ENCODE measurements at regions not wholly inside any gene's neighbourhood (a gene's known extent, or its start where the extent isn't known, plus 50 kb on each side); places are given as distances from the start of the nearest gene placed in this dataset.
"Not testable (repeated sequence)": the region's sequence is repeated elsewhere in the genome, so short reads cannot be mapped to it uniquely, and the experiment has no call there.

- TF ChIP-seq, protein P1, sequence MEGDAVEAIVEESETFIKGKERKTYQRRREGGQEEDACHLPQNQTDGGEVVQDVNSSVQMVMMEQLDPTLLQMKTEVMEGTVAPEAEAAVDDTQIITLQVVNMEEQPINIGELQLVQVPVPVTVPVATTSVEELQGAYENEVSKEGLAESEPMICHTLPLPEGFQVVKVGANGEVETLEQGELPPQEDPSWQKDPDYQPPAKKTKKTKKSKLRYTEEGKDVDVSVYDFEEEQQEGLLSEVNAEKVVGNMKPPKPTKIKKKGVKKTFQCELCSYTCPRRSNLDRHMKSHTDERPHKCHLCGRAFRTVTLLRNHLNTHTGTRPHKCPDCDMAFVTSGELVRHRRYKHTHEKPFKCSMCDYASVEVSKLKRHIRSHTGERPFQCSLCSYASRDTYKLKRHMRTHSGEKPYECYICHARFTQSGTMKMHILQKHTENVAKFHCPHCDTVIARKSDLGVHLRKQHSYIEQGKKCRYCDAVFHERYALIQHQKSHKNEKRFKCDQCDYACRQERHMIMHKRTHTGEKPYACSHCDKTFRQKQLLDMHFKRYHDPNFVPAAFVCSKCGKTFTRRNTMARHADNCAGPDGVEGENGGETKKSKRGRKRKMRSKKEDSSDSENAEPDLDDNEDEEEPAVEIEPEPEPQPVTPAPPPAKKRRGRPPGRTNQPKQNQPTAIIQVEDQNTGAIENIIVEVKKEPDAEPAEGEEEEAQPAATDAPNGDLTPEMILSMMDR (IDR thresholded peaks at IDR 0.05; ENCODE audit: low read depth, low read length) = no peak
- no peak overlapping the region for H3K4me3 ChIP-seq (ENCODE audit: low read depth, low read length)
Measured at GRCh38 chr2:89850481-89850880, 1159.0 kb downstream of the RPIA start.

DNA sequence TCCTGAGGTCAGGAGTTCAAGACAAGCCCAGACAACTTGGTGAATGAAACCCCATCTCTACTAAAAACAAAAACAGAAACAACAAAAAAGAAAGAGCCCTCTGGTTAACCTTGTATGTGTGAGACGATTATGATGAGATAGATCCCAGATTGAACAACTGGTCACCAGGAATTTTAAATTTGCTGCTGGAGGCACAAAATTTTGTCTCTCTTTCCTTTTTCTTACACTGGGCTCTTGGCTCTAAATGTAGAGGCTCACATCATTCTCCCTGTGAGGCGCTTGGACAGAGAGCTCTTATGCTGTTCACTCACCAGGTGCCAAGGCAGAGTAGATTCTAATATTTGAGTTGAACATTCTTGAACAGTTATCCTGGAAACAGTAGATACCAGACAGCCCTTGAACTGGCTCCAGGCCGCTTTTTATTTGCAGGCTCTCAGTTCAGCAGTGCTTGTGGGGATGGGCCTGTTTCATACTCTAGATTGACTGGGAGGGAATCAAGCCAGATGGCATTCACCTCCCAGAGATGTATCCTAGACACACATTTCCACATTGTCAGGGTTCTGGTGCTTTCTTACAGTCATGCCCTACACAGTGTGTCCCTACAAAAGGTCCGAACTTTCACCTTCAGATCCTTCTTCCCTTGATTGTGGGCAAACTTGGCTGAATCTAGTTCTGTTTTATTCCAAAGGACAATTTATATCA lies 1159.6 kb downstream of the RPIA start:
- H3K4me3 ChIP-seq (ENCODE audit: low read depth, low read length) = no peak overlapping the region
- TF ChIP-seq, protein P1 (IDR thresholded peaks at IDR 0.05; ENCODE audit: low read depth, low read length) = no peak

GRCh38 chr2:89851583-89851905 lies 1160.1 kb downstream of the RPIA start:
- no peak overlapping the region for H3K4me3 ChIP-seq (ENCODE audit: low read depth, low read length)
- TF ChIP-seq, protein P1 (IDR thresholded peaks at IDR 0.05; ENCODE audit: low read depth, low read length) = no peak

GRCh38 chr2:89853427-89853826 lies 1162.0 kb downstream of the RPIA start:
- H3K4me3 ChIP-seq (ENCODE audit: low read depth, low read length) = not testable (repeated sequence)

- not testable (repeated sequence) for H3K4me3 ChIP-seq (ENCODE audit: low read depth, low read length)
Measured at GRCh38 chr2:89855752-89856151, 1164.3 kb downstream of the RPIA start.

DNA sequence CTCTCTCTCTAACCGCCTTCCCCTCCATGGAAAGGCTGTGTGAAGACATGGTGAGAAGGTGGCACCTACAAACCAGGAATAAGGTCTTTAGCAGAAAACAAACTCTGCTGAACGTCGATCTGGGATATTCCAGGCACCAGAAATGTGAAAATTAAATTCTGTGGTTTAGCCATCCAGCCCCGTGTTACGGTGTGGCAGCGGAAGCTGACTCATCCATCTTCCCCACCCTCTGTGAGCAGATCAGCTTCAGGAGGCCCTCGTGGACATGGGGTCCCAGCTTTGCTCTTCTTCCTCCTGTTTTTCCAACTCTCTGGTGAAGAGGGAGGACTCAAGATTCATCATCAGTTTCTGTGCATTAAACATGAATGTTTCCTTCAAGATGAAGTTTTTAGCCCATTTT lies 1164.8 kb downstream of the RPIA start:
- H3K4me3 ChIP-seq (ENCODE audit: low read depth, low read length) = not testable (repeated sequence)

- H3K4me3 ChIP-seq (ENCODE audit: low read depth, low read length) = not testable (repeated sequence)
Measured at GRCh38 chr2:89862164-89862563, 1170.7 kb downstream of the RPIA start.

- H3K4me3 ChIP-seq (ENCODE audit: low read depth, low read length) = not testable (repeated sequence)
Measured at GRCh38 chr2:89863209-89863608, 1171.7 kb downstream of the RPIA start.

- H3K4me3 ChIP-seq (ENCODE audit: low read depth, low read length) = not testable (repeated sequence)
Measured at GRCh38 chr2:89874810-89875595, 1183.5 kb downstream of the RPIA start.

DNA sequence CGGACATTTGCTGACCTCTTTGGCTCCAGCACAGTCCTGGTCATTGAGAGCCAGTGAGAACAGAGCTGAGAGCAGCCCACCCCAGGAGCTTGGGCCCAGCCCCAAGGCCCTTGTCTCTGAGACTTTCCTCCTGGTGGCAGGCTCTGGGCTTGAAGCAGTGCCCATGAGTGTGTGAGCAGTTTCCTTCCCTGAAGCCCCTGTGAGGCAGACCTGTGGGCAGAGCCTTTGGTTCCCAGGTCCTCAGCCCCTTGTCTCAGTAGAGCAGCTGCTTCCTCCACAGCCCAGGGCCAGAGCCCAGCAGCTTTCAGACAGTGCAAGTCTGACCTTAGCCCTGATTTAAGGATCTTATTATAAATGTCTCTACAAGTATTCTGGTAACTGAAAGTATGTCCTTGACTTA lies 1185.0 kb downstream of the RPIA start:
- not testable (repeated sequence) for H3K4me3 ChIP-seq (ENCODE audit: low read depth, low read length)

DNA sequence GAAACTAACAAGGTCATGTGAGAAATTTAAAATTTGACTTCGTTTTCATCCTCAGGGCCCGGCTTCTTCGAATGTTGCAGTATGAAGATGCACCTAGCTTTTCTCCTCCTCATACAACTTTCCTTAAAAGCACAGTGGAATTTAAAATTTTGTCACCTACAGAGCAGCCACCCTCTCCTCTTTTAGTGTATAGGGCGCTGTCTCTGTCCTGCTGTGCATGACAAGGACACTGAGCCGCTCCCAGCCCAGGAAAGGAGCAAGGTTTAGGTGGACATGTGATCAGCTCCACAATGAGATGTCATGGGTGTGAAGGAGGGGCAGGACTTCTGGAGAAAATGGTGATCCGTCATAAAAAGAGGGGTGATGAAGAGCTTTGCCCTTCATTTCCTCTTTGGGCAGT lies 1185.4 kb downstream of the RPIA start:
- H3K4me3 ChIP-seq (ENCODE audit: low read depth, low read length) = not testable (repeated sequence)

- H3K4me3 ChIP-seq (ENCODE audit: low read depth, low read length) = not testable (repeated sequence)
Measured at GRCh38 chr2:89882880-89883279, 1191.4 kb downstream of the RPIA start.

GRCh38 chr2:89883624-89884023 lies 1192.2 kb downstream of the RPIA start:
- H3K4me3 ChIP-seq (ENCODE audit: low read depth, low read length) = not testable (repeated sequence)

DNA sequence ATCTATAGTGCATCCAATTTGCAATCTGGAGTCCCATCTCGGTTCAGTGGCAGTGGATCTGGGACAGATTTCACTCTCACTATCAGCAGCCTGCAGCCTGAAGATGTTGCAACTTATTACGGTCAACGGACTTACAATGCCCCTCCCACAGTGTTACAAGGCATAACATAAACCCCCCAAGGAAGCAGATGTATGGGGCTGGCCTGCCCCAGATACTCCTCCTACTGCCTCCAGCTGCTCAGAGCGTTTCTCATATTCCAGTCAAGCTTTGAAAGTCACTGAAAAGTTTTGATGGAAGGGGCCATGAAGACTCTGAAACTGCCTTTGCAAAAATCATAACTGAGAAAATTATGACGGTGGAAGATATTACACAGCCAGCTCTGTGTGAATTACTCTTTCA lies 1193.6 kb downstream of the RPIA start:
- not testable (repeated sequence) for H3K4me3 ChIP-seq (ENCODE audit: low read depth, low read length)

DNA sequence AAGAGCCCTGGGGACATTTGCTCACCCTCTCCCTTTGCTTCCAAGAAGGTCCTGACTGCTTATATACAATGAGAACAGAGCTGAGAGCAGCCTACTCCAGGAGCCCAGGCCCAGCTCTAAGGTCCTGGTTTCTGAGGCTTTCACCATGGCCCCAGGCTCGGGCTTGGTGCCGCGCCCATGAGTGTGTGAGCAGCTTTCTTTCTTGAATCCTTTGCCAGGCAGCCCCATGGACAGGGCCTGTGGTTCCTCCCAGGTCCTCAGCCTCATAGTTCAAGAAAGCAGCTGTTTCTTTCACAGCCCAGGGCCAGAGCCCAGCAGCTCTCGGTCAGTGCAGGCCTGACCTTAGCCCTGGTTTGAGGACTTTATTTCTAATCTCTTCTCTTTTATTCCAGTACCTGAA lies 1197.2 kb downstream of the RPIA start:
- not testable (repeated sequence) for H3K4me3 ChIP-seq (ENCODE audit: low read depth, low read length)

GRCh38 chr2:89890185-89890773 lies 1198.8 kb downstream of the RPIA start:
- H3K4me3 ChIP-seq (ENCODE audit: low read depth, low read length) = not testable (repeated sequence)

- not testable (repeated sequence) for H3K4me3 ChIP-seq (ENCODE audit: low read depth, low read length)
Measured at GRCh38 chr2:89894988-89895387, 1203.5 kb downstream of the RPIA start.

All from WI38 (cell line).